Thyroid gland (tissue), 4 donors: ENCODE measurements at regions not wholly inside any gene's neighbourhood (a gene's known extent, or its start where the extent isn't known, plus 50 kb on each side); places are given as distances from the start of the nearest gene placed in this dataset.
"Not testable (repeated sequence)": the region's sequence is repeated elsewhere in the genome, so short reads cannot be mapped to it uniquely, and the experiment has no call there.

Source experiments
- CTCF ChIP-seq, 6 experiments: fragments of 200-600 bp in 3 of 6; fragments of 450-650 bp in 3 of 6; sonication (generic) in 3 of 6; IDR thresholded peaks; one replicate each; pipeline ENCODE4 v1.5.1; 2016 to 2019; ENCODE audit warnings: antibody characterized with exemption in 6 of 6, mild to moderate bottlenecking in 2 of 6, inconsistent platforms in 1 of 6, moderate library complexity in 1 of 6
- POLR2A ChIP-seq, 2 donors: fragments of 450-650 bp; IDR thresholded peaks; one replicate each; pipeline ENCODE4 v1.6.1; 2017; ENCODE audit warnings: antibody characterized with exemption in 2 of 2, mild to moderate bottlenecking in 2 of 2, moderate library complexity in 1 of 2

- TF ChIP-seq CTCF, POLR2A (IDR thresholded peaks at IDR 0.05): not testable (repeated sequence)
Measured at GRCh38 chr22:49669427-49669968, 158.2 kb downstream of the BRD1 start.
